Caco-2 (cell line): ENCODE measurements at regions not wholly inside any gene's neighbourhood (a gene's known extent, or its start where the extent isn't known, plus 50 kb on each side); places are given as distances from the start of the nearest gene placed in this dataset.

ENCODE experiments used
- BruUV-seq: library from RNA; stranded (reverse); fragments of 400-500 nt; replicated peaks from 2 replicates; lab custom pipeline; 2021; lab: Mats Ljungman, UMichigan
- CTCF ChIA-PET: fragments of 300-600 bp; sonication (Branson Sonifier 250); formaldehyde crosslinking; loops from one replicate; lab custom pipeline; 2022; ENCODE audit warnings: antibody characterized with exemption; lab: Charles Lee
- POLR2A ChIA-PET: fragments of 300-600 bp; sonication (Branson Sonifier 250); formaldehyde crosslinking; loops from one replicate; lab custom pipeline; 2022; ENCODE audit warnings: antibody characterized with exemption; lab: Charles Lee
- DNase-seq, 2 experiments: peaks; one replicate each; pipeline versions ENCODE4 v3.0.0 to v3.0.0-alpha.2; 2020 to 2022
- H3K27me3 ChIP-seq: replicated peaks from 2 replicates; pipeline ENCODE4 v1.6.0; 2011; ENCODE audit warnings: low read length; ENCODE audit not compliant: control insufficient read depth, insufficient read depth
- H3K36me3 ChIP-seq: 2 replicates; pipeline ENCODE4 v1.5.1; 2011; ENCODE audit warnings: low read length; ENCODE audit not compliant: control insufficient read depth, insufficient read depth
- H3K4me1 ChIP-seq: fragments of 250-450 bp; sonication (Bioruptor Pico); 2 replicates; pipeline ENCODE4 v1.5.1; 2020; ENCODE audit warnings: mild to moderate bottlenecking
- H3K4me3 ChIP-seq: 2 replicates; pipeline ENCODE4 v1.5.1; 2011; ENCODE audit warnings: low read depth, mild to moderate bottlenecking, control low read depth, low read length
- H3K9me3 ChIP-seq: fragments of 250-450 bp; sonication (Bioruptor Pico); 2 replicates; pipeline ENCODE4 v1.5.1; 2020; ENCODE audit warnings: mild to moderate bottlenecking, moderate library complexity
- H3K27ac Mint-ChIP-seq: one replicate; pipeline ENCODE4 v1.8.0; 2022; ENCODE audit warnings: mixed read lengths; ENCODE audit not compliant: unreplicated experiment
- H3K27me3 Mint-ChIP-seq: one replicate; pipeline ENCODE4 v1.8.0; 2022; ENCODE audit warnings: mixed read lengths; ENCODE audit not compliant: insufficient read depth, unreplicated experiment
- H3K36me3 Mint-ChIP-seq: one replicate; pipeline ENCODE4 v1.8.0; 2022; ENCODE audit warnings: mild to moderate bottlenecking, mixed read lengths; ENCODE audit not compliant: insufficient read depth, unreplicated experiment
- H3K4me1 Mint-ChIP-seq: one replicate; pipeline ENCODE4 v1.8.0; 2022; ENCODE audit warnings: low read depth, mixed read lengths; ENCODE audit not compliant: unreplicated experiment
- H3K4me3 Mint-ChIP-seq: one replicate; pipeline ENCODE4 v1.8.0; 2022; ENCODE audit warnings: mild to moderate bottlenecking, moderate library complexity, mixed read lengths; ENCODE audit not compliant: unreplicated experiment
- H3K9me3 Mint-ChIP-seq: one replicate; pipeline ENCODE4 v1.8.0; 2022; ENCODE audit warnings: mixed read lengths; ENCODE audit not compliant: unreplicated experiment
- CTCF ChIP-seq, 2 experiments: fragments of 200-600 bp in 1 of 2; IDR thresholded peaks; 1 replicate in 1 of 2; 2 replicates in 1 of 2; pipeline versions ENCODE4 v1.5.1 to v1.8.0; 2011 to 2022; ENCODE audit warnings: antibody characterized with exemption in 1 of 2, control low read depth in 1 of 2, inconsistent platforms in 1 of 2, low read depth in 1 of 2, low read length in 1 of 2, mild to moderate bottlenecking in 1 of 2, moderate library complexity in 1 of 2; ENCODE audit not compliant: insufficient read depth in 1 of 2, severe bottlenecking in 1 of 2, unreplicated experiment in 1 of 2
- intact Hi-C: fragments of 100-400 bp; cut with micrococcal nuclease; formaldehyde crosslinking; loops from one replicate; pipeline ENCODE4 v1.10.0; 2022; ENCODE audit not compliant: unreplicated experiment

- DNase-seq = no peak
- Histone ChIP-seq H3K36me3 (no peaks in the 10 kb centered on the region), H3K27me3 (no peaks in the 10 kb centered on the region), H3K4me1 (no peaks in the 10 kb centered on the region), H3K9me3 (no peaks in the 10 kb centered on the region), H3K4me3 (no peak overlapping the region)
- H3K4me3 Mint-ChIP-seq = no peak overlapping the region
- no peak for TF ChIP-seq CTCF (IDR thresholded peaks at IDR 0.05; ENCODE audit: insufficient read depth in 1 of 2, low read depth in 1 of 2, low read length in 1 of 2, severe bottlenecking in 1 of 2, unreplicated experiment in 1 of 2)
- no peak overlapping the region for H3K27ac Mint-ChIP-seq
- CTCF ChIA-PET = no interaction called here
- intact Hi-C loops = no loop called here
- BruUV-seq = no TSS peak
- H3K36me3 Mint-ChIP-seq = no peaks in the 10 kb centered on the region
- POLR2A ChIA-PET = no interaction called here
- H3K9me3 Mint-ChIP-seq = no peaks in the 10 kb centered on the region
- H3K4me1 Mint-ChIP-seq = no peaks in the 10 kb centered on the region
- H3K27me3 Mint-ChIP-seq = no peaks in the 10 kb centered on the region
Measured at GRCh38 chr5:93660677-93661076, 77.7 kb downstream of the NR2F1 start.

GRCh38 chr5:93658044-93658443 lies 75.0 kb downstream of the NR2F1 start:
- Histone ChIP-seq H3K9me3 (no peaks in the 10 kb centered on the region), H3K36me3 (no peaks in the 10 kb centered on the region), H3K4me3 (no peak overlapping the region), H3K4me1 (no peaks in the 10 kb centered on the region), H3K27me3 (no peaks in the 10 kb centered on the region)
- no peak for TF ChIP-seq CTCF (IDR thresholded peaks at IDR 0.05; ENCODE audit: insufficient read depth in 1 of 2, low read depth in 1 of 2, low read length in 1 of 2, severe bottlenecking in 1 of 2, unreplicated experiment in 1 of 2)
- DNase-seq = no peak
- peaks cover 3% of the 10 kb centered on the region for H3K27me3 Mint-ChIP-seq
- intact Hi-C loops = no loop called here
- no peaks in the 10 kb centered on the region for H3K9me3 Mint-ChIP-seq
- CTCF ChIA-PET = no interaction called here
- no peaks in the 10 kb centered on the region for H3K4me1 Mint-ChIP-seq
- no peaks in the 10 kb centered on the region for H3K36me3 Mint-ChIP-seq
- no peak overlapping the region for H3K4me3 Mint-ChIP-seq
- H3K27ac Mint-ChIP-seq = no peak overlapping the region
- BruUV-seq = no TSS peak
- POLR2A ChIA-PET = no interaction called here

- Mint-ChIP-seq H3K27me3 (peaks cover 3% of the 10 kb centered on the region), H3K36me3 (no peaks in the 10 kb centered on the region), H3K4me1 (no peaks in the 10 kb centered on the region), H3K9me3 (no peaks in the 10 kb centered on the region), H3K27ac (no peak overlapping the region), H3K4me3 (no peak overlapping the region)
- no peaks in the 10 kb centered on the region for H3K4me1 ChIP-seq
- H3K9me3 ChIP-seq = no peaks in the 10 kb centered on the region
- TF ChIP-seq CTCF (IDR thresholded peaks at IDR 0.05; ENCODE audit: insufficient read depth in 1 of 2, low read depth in 1 of 2, low read length in 1 of 2, severe bottlenecking in 1 of 2, unreplicated experiment in 1 of 2) = no peak
- no peak for DNase-seq
- no peaks in the 10 kb centered on the region for H3K27me3 ChIP-seq
- no TSS peak for BruUV-seq
- intact Hi-C loops = no loop called here
- H3K36me3 ChIP-seq = no peaks in the 10 kb centered on the region
- ChIA-PET CTCF (no interaction called here), POLR2A (no interaction called here)
- no peak overlapping the region for H3K4me3 ChIP-seq
Measured at GRCh38 chr5:93654676-93655075, 71.7 kb downstream of the NR2F1 start.
